ENCODE measurements at regions not wholly inside any gene's neighbourhood (a gene's known extent, or its start where the extent isn't known, plus 50 kb on each side); places are given as distances from the start of the nearest gene placed in this dataset.

- ChIA-PET POLR2A (no interaction called here), CTCF (no interaction called here)
- Histone ChIP-seq H3K27ac (ENCODE audit: low read depth, low read length) (no peak overlapping the region), H3K9me3 (ENCODE audit: control insufficient read depth, insufficient read depth, low read length) (peaks cover 5% of the 10 kb centered on the region), H3K4me3 (ENCODE audit: low read depth, low read length) (no peak overlapping the region), H3K27me3 (ENCODE audit: control insufficient read depth, insufficient read depth, low read length) (no peaks in the 10 kb centered on the region)
- no peak for DNase-seq (ENCODE audit: low read depth, low spot score)
- TF ChIP-seq, protein P1, sequence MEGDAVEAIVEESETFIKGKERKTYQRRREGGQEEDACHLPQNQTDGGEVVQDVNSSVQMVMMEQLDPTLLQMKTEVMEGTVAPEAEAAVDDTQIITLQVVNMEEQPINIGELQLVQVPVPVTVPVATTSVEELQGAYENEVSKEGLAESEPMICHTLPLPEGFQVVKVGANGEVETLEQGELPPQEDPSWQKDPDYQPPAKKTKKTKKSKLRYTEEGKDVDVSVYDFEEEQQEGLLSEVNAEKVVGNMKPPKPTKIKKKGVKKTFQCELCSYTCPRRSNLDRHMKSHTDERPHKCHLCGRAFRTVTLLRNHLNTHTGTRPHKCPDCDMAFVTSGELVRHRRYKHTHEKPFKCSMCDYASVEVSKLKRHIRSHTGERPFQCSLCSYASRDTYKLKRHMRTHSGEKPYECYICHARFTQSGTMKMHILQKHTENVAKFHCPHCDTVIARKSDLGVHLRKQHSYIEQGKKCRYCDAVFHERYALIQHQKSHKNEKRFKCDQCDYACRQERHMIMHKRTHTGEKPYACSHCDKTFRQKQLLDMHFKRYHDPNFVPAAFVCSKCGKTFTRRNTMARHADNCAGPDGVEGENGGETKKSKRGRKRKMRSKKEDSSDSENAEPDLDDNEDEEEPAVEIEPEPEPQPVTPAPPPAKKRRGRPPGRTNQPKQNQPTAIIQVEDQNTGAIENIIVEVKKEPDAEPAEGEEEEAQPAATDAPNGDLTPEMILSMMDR (IDR thresholded peaks at IDR 0.05; ENCODE audit: low read depth, low read length): no peak
Measured at GRCh38 chr13:53215563-53215962, 186.9 kb downstream of the OLFM4 start.

- Histone ChIP-seq H3K27ac (ENCODE audit: low read depth, low read length) (no peak overlapping the region), H3K27me3 (ENCODE audit: control insufficient read depth, insufficient read depth, low read length) (no peaks in the 10 kb centered on the region), H3K9me3 (ENCODE audit: control insufficient read depth, insufficient read depth, low read length) (peaks cover 5% of the 10 kb centered on the region), H3K4me3 (ENCODE audit: low read depth, low read length) (no peak overlapping the region)
- no peak for DNase-seq (ENCODE audit: low read depth, low spot score)
- ChIA-PET POLR2A (no interaction called here), CTCF (no interaction called here)
- TF ChIP-seq, protein P1 (IDR thresholded peaks at IDR 0.05; ENCODE audit: low read depth, low read length): no peak
Measured at GRCh38 chr13:53216773-53217172, 188.2 kb downstream of the OLFM4 start.

- TF ChIP-seq, protein P1 (IDR thresholded peaks at IDR 0.05; ENCODE audit: low read depth, low read length): no peak
- no peak for DNase-seq (ENCODE audit: low read depth, low spot score)
- H3K27me3 ChIP-seq (ENCODE audit: control insufficient read depth, insufficient read depth, low read length): no peaks in the 10 kb centered on the region
- ChIA-PET POLR2A (no interaction called here), CTCF (no interaction called here)
- H3K9me3 ChIP-seq (ENCODE audit: control insufficient read depth, insufficient read depth, low read length): peaks cover 7% of the 10 kb centered on the region
- no peak overlapping the region for H3K27ac ChIP-seq (ENCODE audit: low read depth, low read length)
- H3K4me3 ChIP-seq (ENCODE audit: low read depth, low read length): no peak overlapping the region
Measured at GRCh38 chr13:53217194-53217593, 188.6 kb downstream of the OLFM4 start.

GRCh38 chr13:53220038-53220437 lies 191.4 kb downstream of the OLFM4 start:
- DNase-seq (ENCODE audit: low read depth, low spot score): no peak
- POLR2A ChIA-PET: no interaction called here
- Histone ChIP-seq H3K9me3 (ENCODE audit: control insufficient read depth, insufficient read depth, low read length) (peaks cover 8% of the 10 kb centered on the region), H3K27me3 (ENCODE audit: control insufficient read depth, insufficient read depth, low read length) (no peaks in the 10 kb centered on the region), H3K4me3 (ENCODE audit: low read depth, low read length) (no peak overlapping the region), H3K27ac (ENCODE audit: low read depth, low read length) (no peak overlapping the region)
- TF ChIP-seq, protein P1 (IDR thresholded peaks at IDR 0.05; ENCODE audit: low read depth, low read length): no peak
- CTCF ChIA-PET: no interaction called here

- POLR2A ChIA-PET: no interaction called here
- Histone ChIP-seq H3K9me3 (ENCODE audit: control insufficient read depth, insufficient read depth, low read length) (peaks cover 4% of the 10 kb centered on the region; the same call in 1 of the 2 replicates), H3K27ac (ENCODE audit: low read depth, low read length) (no peak overlapping the region), H3K27me3 (ENCODE audit: control insufficient read depth, insufficient read depth, low read length) (no peaks in the 10 kb centered on the region), H3K4me3 (ENCODE audit: low read depth, low read length) (no peak overlapping the region)
- CTCF ChIA-PET: no interaction called here
- TF ChIP-seq, protein P1 (IDR thresholded peaks at IDR 0.05; ENCODE audit: low read depth, low read length): no peak
- DNase-seq (ENCODE audit: low read depth, low spot score): no peak
Measured at GRCh38 chr13:53237696-53238095, 209.1 kb downstream of the OLFM4 start.

All from AG04450 (cell line).